GM12878 (cell line): ENCODE measurements at regions not wholly inside any gene's neighbourhood (a gene's known extent, or its start where the extent isn't known, plus 50 kb on each side); places are given as distances from the start of the nearest gene placed in this dataset.

ENCODE experiments used
- ATAC-seq: fragments of 200-7000 bp; cut with Tn5 transposase; 3 replicates; pipeline ENCODE4 v1.9.1; 2020; ENCODE audit warnings: mild to moderate bottlenecking, moderate library complexity
- BruUV-seq: library from RNA; stranded (reverse); fragments of 400-500 nt; replicated peaks from 2 replicates; lab custom pipeline; 2021; lab: Mats Ljungman, UMichigan
- CTCF ChIA-PET: fragments of 300-600 bp; sonication (Branson Sonifier 250); formaldehyde crosslinking; extraction: SDS; loops from one replicate; lab custom pipeline; 2021; ENCODE audit warnings: inconsistent platforms; lab: Yijun Ruan, JAX
- POLR2A ChIA-PET: fragments of 350-600 bp; formaldehyde crosslinking; extraction: SDS; loops from one replicate; lab custom pipeline; 2021; ENCODE audit warnings: inconsistent platforms; lab: Charles Lee
- RAD21 ChIA-PET: fragments of 300-600 bp; sonication (Branson Sonifier 250); formaldehyde crosslinking; loops from one replicate; lab custom pipeline; 2023; ENCODE audit warnings: antibody characterized with exemption; ENCODE audit not compliant: unreplicated experiment; lab: Charles Lee
- SMC1A ChIA-PET: fragments of 300-600 bp; sonication (Branson Sonifier 250); formaldehyde crosslinking; loops from one replicate; lab custom pipeline; 2023; ENCODE audit not compliant: unreplicated experiment, uncharacterized antibody; lab: Charles Lee
- DNase-seq: peaks from one replicate; pipeline ENCODE4 v3.0.0-alpha.2; 2011; ENCODE audit warnings: low read depth, low spot score
- FAIRE-seq: peaks from 3 replicates; lab custom pipeline; 2011; peaks lifted over from hg19 to GRCh38; lab: Jason Lieb, UNC
- H2AFZ ChIP-seq: 2 replicates; pipeline ENCODE4 v1.6.0; 2011; ENCODE audit warnings: low read depth, low read length, control low read depth; ENCODE audit not compliant: control insufficient read depth
- H3K27ac ChIP-seq: 2 replicates; pipeline ENCODE4 v1.5.1; 2011; ENCODE audit warnings: control low read depth; ENCODE audit not compliant: control insufficient read depth, insufficient read depth
- H3K27me3 ChIP-seq, 2 experiments: replicated peaks in 1 of 2; 2 replicates each; pipeline versions ENCODE4 v1.6.0 to v1.6.1; 2011; ENCODE audit warnings: low read length in 1 of 2; ENCODE audit not compliant: control insufficient read depth in 2 of 2, insufficient read depth in 2 of 2
- H3K36me3 ChIP-seq, 2 experiments: 2 replicates each; pipeline ENCODE4 v1.5.1; 2011; ENCODE audit warnings: low read length in 1 of 2; ENCODE audit not compliant: control insufficient read depth in 2 of 2, insufficient read depth in 2 of 2
- H3K4me1 ChIP-seq: 2 replicates; pipeline ENCODE4 v1.6.1; 2011; ENCODE audit warnings: mild to moderate bottlenecking, low read length, moderate library complexity, mixed read lengths; ENCODE audit not compliant: control insufficient read depth, insufficient read depth
- H3K4me2 ChIP-seq: 2 replicates; pipeline ENCODE4 v1.6.0; 2011; ENCODE audit warnings: control low read depth; ENCODE audit not compliant: control insufficient read depth, insufficient read depth
- H3K4me3 ChIP-seq: fragments of 200-600 bp; sonication (generic); 2 replicates; pipeline ENCODE4 v1.5.1; 2016
- H3K79me2 ChIP-seq: 2 replicates; pipeline ENCODE4 v1.6.0; 2011; ENCODE audit warnings: low read length; ENCODE audit not compliant: control insufficient read depth, insufficient read depth
- H3K9ac ChIP-seq: 2 replicates; pipeline ENCODE4 v1.8.0; 2011; ENCODE audit warnings: low read length, control low read depth, mixed read lengths; ENCODE audit not compliant: control insufficient read depth, insufficient read depth
- H3K9me3 ChIP-seq: replicated peaks from 3 replicates; pipeline ENCODE4 v1.5.1; 2011; ENCODE audit warnings: mild to moderate bottlenecking, low read length; ENCODE audit not compliant: control insufficient read depth, insufficient read depth
- H4K20me1 ChIP-seq: 2 replicates; pipeline ENCODE4 v1.6.0; 2011; ENCODE audit not compliant: control insufficient read depth, insufficient read depth
- ESRRA ChIP-seq: IDR thresholded peaks from 2 replicates; pipeline ENCODE4 v1.6.1; 2012; ENCODE audit warnings: mild to moderate bottlenecking, low read length, improper control_type of control experiment
- IRF3 ChIP-seq: fragments of 450-650 bp; IDR thresholded peaks from 2 replicates; pipeline ENCODE4 v1.6.1; 2014; ENCODE audit warnings: mild to moderate bottlenecking
- MAX ChIP-seq: IDR thresholded peaks from 2 replicates; pipeline ENCODE4 v1.6.1; 2012; ENCODE audit warnings: low read depth, low read length, improper control_type of control experiment
- NFYB ChIP-seq: IDR thresholded peaks from 2 replicates; pipeline ENCODE4 v1.6.1; 2011; ENCODE audit warnings: low read depth, mild to moderate bottlenecking, low read length, improper control_type of control experiment, moderate library complexity; ENCODE audit not compliant: insufficient read depth
- NR2C1 ChIP-seq: fragments of 450-650 bp; IDR thresholded peaks from 2 replicates; pipeline ENCODE4 v1.6.1; 2017; ENCODE audit warnings: antibody characterized with exemption, mild to moderate bottlenecking, moderate library complexity
- NR2C2 ChIP-seq: IDR thresholded peaks from 2 replicates; pipeline ENCODE4 v1.6.1; 2011; ENCODE audit warnings: borderline replicate concordance, low read depth; ENCODE audit not compliant: control insufficient read depth, insufficient read length
- RAD51 ChIP-seq: fragments of 450-650 bp; IDR thresholded peaks from 2 replicates; pipeline ENCODE4 v1.6.1; 2016; ENCODE audit warnings: moderate library complexity, mild to moderate bottlenecking, inconsistent platforms
- RBBP5 ChIP-seq: fragments of 200-600 bp; sonication (generic); conservative IDR thresholded peaks from 2 replicates; pipeline ENCODE4 v1.6.1; 2016
- STAT3 ChIP-seq: IDR thresholded peaks from 2 replicates; pipeline ENCODE4 v1.6.1; 2011; ENCODE audit warnings: low read depth, low read length, improper control_type of control experiment
- TCF12 ChIP-seq: IDR thresholded peaks from 2 replicates; pipeline ENCODE4 v1.6.1; 2011; ENCODE audit warnings: low read depth, mild to moderate bottlenecking, low read length
- ZBED1 ChIP-seq: IDR thresholded peaks from 2 replicates; pipeline ENCODE4 v1.6.1; 2016; ENCODE audit warnings: borderline replicate concordance
- ZNF24 ChIP-seq: fragments of 450-650 bp; IDR thresholded peaks from 2 replicates; pipeline ENCODE4 v1.6.1; 2017; ENCODE audit warnings: antibody characterized with exemption, mild to moderate bottlenecking
- ZNF622 ChIP-seq: fragments of 450-650 bp; IDR thresholded peaks from 2 replicates; pipeline ENCODE4 v1.6.1; 2017; ENCODE audit warnings: mild to moderate bottlenecking, inconsistent platforms
- WGBS: methylation state at CpG from one replicate; pipeline ENCODE4 v1.1.6; 2016; ENCODE audit warnings: low lambda C conversion rate; ENCODE audit not compliant: insufficient replicate concordance, insufficient coverage; ENCODE audit errors: missing lambda C conversion rate; 5-methylcytosine and 5-hydroxymethylcytosine counted together
- in situ Hi-C: fragments of 300-500 bp; cut with MboI; formaldehyde crosslinking; loops from 9 replicates; pipeline ENCODE4 v1.14.3; 2018; ENCODE audit warnings: mixed read lengths
- intact Hi-C: fragments of 100-400 bp; cut with micrococcal nuclease; formaldehyde crosslinking; loops from one replicate; pipeline ENCODE4 v1.14.2; 2022; ENCODE audit not compliant: unreplicated experiment
- TF ChIP-seq, protein P1 (sequence below): fragments of 450-650 bp; IDR thresholded peaks from 2 replicates; pipeline ENCODE4 v1.6.1; 2017; ENCODE audit warnings: mild to moderate bottlenecking, moderate library complexity
- TF ChIP-seq, protein P2 (sequence below): fragments of 450-650 bp; IDR thresholded peaks from 2 replicates; pipeline ENCODE4 v1.6.1; 2017; ENCODE audit warnings: mild to moderate bottlenecking, low read depth, inconsistent platforms; ENCODE audit not compliant: poor library complexity, severe bottlenecking

DNA sequence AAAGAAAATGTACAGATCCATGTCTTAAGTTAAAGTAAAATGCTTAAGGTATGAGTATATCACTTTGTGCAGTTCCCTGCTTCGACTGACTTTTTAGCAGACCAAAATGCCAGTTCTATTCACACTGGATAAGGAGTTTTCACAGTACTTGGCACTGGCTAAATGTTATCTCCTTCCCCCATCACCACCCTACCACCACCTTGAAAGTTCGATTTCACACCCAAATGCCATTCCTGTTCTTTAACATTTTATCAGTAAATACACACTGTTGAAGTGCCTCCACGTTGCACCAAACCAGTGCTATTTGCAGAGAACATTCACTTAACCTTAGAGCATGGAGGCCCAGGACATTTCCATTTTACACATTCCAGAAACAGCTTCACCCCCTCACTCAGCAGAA lies 100.0 kb downstream of the URB2 start:
- FAIRE-seq, result no peak
- WGBS, result 2% methylated on average over 3 of the region's 3 CpGs
- no peaks in the 10 kb centered on the region for H3K36me3 ChIP-seq
- no TSS peak for BruUV-seq
- H3K9me3 ChIP-seq, result no peaks in the 10 kb centered on the region; the same call in 2 of the 3 replicates
- in situ Hi-C loops (no loop called here), intact Hi-C loops (no loop called here)
- DNase-seq, result no peak
- H2AFZ ChIP-seq, result no peak overlapping the region
- H3K4me1 ChIP-seq, result no peaks in the 10 kb centered on the region
- H3K4me3 ChIP-seq, result no peak overlapping the region
- ChIA-PET POLR2A (no interaction called here), RAD21 (no interaction called here), SMC1A (no interaction called here), CTCF (interaction anchor here (0.6 kb wide), 1 partner anchor 441 kb away, joined by 3 read pairs; no protein-coding TSS in a partner anchor)
- H3K27ac ChIP-seq, result no peak overlapping the region
- no peak for ATAC-seq
- H3K9ac ChIP-seq, result no peak overlapping the region
- H4K20me1 ChIP-seq, result no peaks in the 10 kb centered on the region
- no peaks in the 10 kb centered on the region for H3K79me2 ChIP-seq
- no peak overlapping the region for H3K4me2 ChIP-seq
- H3K27me3 ChIP-seq, result no peaks in the 10 kb centered on the region; a peak in 2 of 4 replicates
- no peak for TF ChIP-seq ZNF24
- no peak for TF ChIP-seq STAT3
- TF ChIP-seq, protein P1, sequence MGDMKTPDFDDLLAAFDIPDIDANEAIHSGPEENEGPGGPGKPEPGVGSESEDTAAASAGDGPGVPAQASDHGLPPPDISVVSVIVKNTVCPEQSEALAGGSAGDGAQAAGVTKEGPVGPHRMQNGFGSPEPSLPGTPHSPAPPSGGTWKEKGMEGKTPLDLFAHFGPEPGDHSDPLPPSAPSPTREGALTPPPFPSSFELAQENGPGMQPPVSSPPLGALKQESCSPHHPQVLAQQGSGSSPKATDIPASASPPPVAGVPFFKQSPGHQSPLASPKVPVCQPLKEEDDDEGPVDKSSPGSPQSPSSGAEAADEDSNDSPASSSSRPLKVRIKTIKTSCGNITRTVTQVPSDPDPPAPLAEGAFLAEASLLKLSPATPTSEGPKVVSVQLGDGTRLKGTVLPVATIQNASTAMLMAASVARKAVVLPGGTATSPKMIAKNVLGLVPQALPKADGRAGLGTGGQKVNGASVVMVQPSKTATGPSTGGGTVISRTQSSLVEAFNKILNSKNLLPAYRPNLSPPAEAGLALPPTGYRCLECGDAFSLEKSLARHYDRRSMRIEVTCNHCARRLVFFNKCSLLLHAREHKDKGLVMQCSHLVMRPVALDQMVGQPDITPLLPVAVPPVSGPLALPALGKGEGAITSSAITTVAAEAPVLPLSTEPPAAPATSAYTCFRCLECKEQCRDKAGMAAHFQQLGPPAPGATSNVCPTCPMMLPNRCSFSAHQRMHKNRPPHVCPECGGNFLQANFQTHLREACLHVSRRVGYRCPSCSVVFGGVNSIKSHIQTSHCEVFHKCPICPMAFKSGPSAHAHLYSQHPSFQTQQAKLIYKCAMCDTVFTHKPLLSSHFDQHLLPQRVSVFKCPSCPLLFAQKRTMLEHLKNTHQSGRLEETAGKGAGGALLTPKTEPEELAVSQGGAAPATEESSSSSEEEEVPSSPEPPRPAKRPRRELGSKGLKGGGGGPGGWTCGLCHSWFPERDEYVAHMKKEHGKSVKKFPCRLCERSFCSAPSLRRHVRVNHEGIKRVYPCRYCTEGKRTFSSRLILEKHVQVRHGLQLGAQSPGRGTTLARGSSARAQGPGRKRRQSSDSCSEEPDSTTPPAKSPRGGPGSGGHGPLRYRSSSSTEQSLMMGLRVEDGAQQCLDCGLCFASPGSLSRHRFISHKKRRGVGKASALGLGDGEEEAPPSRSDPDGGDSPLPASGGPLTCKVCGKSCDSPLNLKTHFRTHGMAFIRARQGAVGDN, result no peak
- no peak for TF ChIP-seq RBBP5
- TF ChIP-seq ZNF622, result no peak
- TF ChIP-seq IRF3, result no peak
- no peak for TF ChIP-seq NR2C2
- TF ChIP-seq MAX, result no peak
- no peak for TF ChIP-seq ZBED1
- TF ChIP-seq NR2C1, result no peak
- TF ChIP-seq TCF12, result no peak
- TF ChIP-seq, protein P2, sequence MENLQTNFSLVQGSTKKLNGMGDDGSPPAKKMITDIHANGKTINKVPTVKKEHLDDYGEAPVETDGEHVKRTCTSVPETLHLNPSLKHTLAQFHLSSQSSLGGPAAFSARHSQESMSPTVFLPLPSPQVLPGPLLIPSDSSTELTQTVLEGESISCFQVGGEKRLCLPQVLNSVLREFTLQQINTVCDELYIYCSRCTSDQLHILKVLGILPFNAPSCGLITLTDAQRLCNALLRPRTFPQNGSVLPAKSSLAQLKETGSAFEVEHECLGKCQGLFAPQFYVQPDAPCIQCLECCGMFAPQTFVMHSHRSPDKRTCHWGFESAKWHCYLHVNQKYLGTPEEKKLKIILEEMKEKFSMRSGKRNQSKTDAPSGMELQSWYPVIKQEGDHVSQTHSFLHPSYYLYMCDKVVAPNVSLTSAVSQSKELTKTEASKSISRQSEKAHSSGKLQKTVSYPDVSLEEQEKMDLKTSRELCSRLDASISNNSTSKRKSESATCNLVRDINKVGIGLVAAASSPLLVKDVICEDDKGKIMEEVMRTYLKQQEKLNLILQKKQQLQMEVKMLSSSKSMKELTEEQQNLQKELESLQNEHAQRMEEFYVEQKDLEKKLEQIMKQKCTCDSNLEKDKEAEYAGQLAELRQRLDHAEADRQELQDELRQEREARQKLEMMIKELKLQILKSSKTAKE, result no peak
- TF ChIP-seq NFYB, result no peak
- TF ChIP-seq ESRRA, result no peak
- no peak for TF ChIP-seq RAD51
